ENCODE measurements at regions not wholly inside any gene's neighbourhood (a gene's known extent, or its start where the extent isn't known, plus 50 kb on each side); places are given as distances from the start of the nearest gene placed in this dataset.

DNA sequence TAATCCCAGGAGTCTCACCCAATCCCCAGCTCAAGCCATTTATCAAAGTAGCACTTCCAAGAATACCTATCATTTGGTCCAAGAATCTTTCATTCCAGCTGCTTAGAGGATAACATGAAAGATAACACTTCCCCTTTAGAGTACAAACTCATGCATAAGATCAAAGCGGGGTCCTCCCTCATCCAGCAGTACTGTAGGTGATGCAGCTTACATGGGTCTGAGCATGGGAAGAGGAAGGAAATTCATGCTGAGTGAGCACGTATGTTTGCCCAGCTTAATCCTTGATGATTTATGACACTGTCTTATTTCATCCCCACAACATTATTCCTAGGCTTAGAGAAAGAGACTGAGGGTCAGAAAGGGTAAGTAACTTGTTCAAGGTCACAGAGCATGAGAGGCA, 167.1 kb upstream of the GJB5 start:
- no peak overlapping the region for H3K4me3 ChIP-seq (ENCODE audit: low read length)
- TF ChIP-seq, protein P1, sequence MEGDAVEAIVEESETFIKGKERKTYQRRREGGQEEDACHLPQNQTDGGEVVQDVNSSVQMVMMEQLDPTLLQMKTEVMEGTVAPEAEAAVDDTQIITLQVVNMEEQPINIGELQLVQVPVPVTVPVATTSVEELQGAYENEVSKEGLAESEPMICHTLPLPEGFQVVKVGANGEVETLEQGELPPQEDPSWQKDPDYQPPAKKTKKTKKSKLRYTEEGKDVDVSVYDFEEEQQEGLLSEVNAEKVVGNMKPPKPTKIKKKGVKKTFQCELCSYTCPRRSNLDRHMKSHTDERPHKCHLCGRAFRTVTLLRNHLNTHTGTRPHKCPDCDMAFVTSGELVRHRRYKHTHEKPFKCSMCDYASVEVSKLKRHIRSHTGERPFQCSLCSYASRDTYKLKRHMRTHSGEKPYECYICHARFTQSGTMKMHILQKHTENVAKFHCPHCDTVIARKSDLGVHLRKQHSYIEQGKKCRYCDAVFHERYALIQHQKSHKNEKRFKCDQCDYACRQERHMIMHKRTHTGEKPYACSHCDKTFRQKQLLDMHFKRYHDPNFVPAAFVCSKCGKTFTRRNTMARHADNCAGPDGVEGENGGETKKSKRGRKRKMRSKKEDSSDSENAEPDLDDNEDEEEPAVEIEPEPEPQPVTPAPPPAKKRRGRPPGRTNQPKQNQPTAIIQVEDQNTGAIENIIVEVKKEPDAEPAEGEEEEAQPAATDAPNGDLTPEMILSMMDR (conservative IDR thresholded peaks at IDR 0.05; ENCODE audit: low read depth, low read length), result no peak
- no peak for DNase-seq (ENCODE audit: low read depth)

DNA sequence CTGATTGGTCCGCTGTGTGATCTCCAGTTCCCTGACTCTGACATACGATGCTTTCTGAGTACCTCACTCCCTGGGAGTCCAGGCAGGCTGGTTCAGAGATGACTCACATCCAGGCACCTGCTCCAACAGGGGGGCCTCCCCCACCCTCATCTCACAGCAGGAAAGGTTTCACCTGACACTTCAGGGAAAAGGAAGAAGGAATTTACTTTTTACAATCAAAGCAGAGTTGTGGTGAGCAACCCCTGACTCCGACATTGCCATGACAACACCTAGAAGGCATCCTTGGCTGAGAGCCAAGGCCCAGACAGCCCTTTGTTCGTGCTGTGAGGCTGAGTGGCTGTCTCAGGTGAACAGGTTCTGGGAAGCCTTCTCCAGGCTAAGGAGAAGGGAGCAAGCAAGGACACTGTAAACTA, 164.6 kb upstream of the GJB5 start:
- no peak overlapping the region for H3K4me3 ChIP-seq (ENCODE audit: low read length)
- no peak for DNase-seq (ENCODE audit: low read depth)
- TF ChIP-seq, protein P1 (conservative IDR thresholded peaks at IDR 0.05; ENCODE audit: low read depth, low read length), result no peak

DNA sequence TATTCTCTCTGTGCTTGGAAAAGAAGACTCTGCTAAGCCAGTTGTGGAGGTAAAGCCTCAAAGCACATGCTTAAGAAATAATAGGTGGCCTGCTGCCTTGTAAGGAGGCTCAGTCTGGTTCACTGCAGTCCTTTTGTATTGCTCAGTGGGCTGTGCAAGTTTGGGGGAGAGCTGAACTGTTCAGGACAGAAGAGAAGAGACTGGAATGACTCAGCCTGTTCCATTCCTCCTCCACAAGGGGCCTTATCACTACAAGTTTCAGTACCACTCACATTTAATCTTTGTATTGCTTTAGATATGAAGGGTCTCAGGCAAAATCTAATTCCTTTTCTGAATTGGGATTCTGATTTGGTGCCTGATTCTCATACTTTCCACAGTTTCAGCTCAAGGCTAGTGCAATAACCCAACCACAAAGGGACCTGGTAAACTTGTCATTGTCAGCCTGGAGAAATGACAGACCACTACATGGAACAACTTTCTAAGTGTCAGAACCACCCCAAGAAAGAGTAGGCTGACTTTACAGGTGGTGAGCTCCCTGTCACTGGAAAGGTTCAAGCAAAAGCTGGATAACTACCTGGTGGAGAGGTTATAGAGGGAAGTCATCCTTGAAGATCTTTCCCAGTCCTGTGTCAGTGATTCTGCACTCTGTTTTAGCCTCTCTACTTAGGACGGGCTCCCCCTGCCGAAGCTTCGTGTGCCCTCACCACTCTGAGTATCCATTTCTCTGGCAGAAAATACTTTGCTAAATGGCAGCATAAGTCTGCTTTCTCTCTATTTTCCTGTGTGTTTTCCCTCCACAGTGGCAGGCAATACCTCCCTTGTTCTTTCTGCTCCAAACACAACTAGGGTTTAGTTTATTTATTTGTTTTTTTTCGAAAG, 162.9 kb upstream of the GJB5 start:
- DNase-seq (ENCODE audit: low read depth), result no peak
- TF ChIP-seq, protein P1 (conservative IDR thresholded peaks at IDR 0.05; ENCODE audit: low read depth, low read length), result no peak

DNA sequence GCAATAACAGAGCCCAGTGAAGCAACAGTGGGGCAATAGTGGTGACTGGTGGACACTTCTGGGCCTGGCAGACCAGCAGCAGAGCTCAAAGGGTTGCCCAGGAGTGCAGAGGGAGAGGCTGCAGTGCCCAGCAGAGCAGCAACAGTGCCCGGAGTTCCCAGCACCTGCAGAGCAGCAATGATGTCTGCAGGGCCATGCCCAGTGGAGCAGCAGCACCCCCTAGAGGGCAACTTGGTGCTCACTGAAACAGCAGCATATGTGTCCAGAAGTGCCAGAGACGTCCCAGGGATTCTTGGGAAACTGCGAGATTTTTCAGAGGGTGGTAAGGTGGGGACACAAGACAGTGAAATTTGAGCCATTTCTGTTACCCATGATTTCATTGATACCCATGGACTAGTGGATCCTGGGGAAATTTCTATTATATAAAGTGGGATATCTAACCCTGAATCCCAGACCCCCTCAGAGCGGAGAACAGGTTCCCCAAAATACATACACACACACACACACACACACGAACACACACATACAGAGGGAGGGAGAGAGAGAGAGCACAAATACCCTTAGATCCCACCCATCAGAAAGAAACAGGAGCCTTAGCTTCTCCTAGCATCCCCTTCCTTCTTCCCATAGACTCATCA, 156.9 kb upstream of the GJB5 start:
- TF ChIP-seq, protein P1 (conservative IDR thresholded peaks at IDR 0.05; ENCODE audit: low read depth, low read length), result peak; percentile 74
- DNase-seq (ENCODE audit: low read depth), result peak; percentile 0

More for the DNA sequence above, 162.9 kb upstream of the GJB5 start:
- no peak overlapping the region for H3K4me3 ChIP-seq (ENCODE audit: low read length)

DNA sequence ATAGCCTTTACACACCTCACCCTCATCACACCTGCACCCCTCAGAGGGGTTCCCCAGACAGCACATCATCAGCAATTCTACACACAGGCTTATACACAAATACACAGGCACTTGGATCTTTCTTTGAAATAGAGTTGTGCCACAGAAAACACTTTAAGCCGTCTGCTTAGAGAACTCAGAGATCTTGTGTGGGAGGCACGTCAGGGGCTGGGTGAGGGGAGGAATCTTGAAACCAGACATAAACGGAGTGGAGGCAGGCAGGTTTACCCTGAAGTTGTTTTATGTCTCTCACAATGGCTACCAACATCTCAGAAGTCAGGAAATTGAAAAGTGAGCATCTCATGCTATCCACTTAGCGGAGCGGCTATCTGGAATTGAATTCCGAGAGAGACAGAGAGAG, 151.9 kb upstream of the GJB5 start:
- H3K4me3 ChIP-seq (ENCODE audit: low read length), result no peak overlapping the region
- no peak for DNase-seq (ENCODE audit: low read depth)
- TF ChIP-seq, protein P1 (conservative IDR thresholded peaks at IDR 0.05; ENCODE audit: low read depth, low read length), result no peak

More for the DNA sequence above, 156.9 kb upstream of the GJB5 start:
- H3K4me3 ChIP-seq (ENCODE audit: low read length), result no peak overlapping the region

DNA sequence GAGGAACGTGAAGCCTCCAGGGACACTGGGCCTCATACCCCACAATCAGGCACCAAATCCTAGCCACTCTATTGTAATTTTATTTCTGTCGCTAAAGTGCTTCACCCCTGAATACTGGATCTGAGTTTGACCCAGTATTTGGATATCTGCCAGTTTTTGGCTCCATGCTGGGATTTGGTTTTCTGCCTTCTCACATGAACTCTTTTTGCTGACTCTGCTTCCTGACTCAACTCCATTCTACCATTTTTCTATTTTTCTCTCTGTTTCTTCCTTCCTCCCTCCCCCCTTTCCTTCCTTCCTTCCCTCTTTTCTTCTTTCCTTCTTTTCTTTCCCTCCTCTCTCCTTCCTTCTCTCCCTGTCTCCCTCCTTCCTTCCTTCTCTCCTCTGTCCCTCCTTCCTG, 151.3 kb upstream of the GJB5 start:
- no peak for DNase-seq (ENCODE audit: low read depth)
- TF ChIP-seq, protein P1 (conservative IDR thresholded peaks at IDR 0.05; ENCODE audit: low read depth, low read length), result no peak
- no peak overlapping the region for H3K4me3 ChIP-seq (ENCODE audit: low read length)
